ENCODE measurements at regions not wholly inside any gene's neighbourhood (a gene's known extent, or its start where the extent isn't known, plus 50 kb on each side); places are given as distances from the start of the nearest gene placed in this dataset.

DNA sequence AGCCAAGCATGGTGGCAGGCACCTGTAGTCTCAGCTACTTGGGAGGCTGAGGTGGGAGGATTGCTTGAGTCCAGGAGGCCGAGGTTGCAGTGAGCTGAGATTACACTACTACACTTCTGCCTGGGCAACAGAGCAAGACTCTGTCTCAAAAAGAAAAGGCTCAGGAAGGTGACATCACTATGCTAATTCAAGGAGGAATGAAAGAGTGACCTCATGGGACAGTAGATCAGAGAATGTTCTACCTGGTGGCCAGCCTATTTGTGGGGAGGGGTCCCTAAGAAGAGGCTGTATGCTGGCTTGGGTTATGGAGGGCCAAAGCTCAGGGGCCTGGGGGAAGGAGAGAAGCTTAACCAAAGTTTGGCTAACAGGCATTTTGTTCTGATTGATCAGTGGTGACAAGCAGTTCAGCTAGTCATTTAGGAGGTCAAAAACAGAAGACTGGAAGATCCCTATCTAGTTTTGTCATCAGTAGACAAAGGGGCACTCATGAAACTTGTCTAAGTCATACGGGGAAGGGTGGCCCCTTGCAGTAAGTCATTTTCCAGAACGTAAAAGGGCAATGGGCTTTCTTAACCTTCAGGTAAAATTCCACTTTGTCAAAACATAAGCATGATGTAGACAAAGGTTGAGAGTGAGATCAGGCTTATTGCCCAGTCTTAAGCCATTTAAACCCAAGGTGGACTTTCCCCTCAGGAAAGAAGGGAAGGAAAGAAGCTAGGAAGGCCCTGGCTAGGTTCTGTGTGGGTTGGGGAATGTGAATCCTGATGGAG is 60.8 kb upstream of the EEA1 start:
- Histone ChIP-seq H2AFZ (ENCODE audit: low read depth) (no peak overlapping the region), H3K79me2 (ENCODE audit: insufficient read depth) (no peaks in the 10 kb centered on the region), H3K4me1 (ENCODE audit: control insufficient read depth in 1 of 2, insufficient read depth in 2 of 2, low read depth in 1 of 2, low read length in 1 of 2) (peaks cover 0 to 5% of the 10 kb centered on the region in 2 experiments; a peak in 1 of 4 replicates), H3F3A (replicated peaks; ENCODE audit: insufficient read depth) (no peaks in the 10 kb centered on the region), H3K4me2 (no peak overlapping the region), H3K9ac (no peak overlapping the region), H3K36me3 (replicated peaks in 1 of 2; ENCODE audit: control insufficient read depth in 1 of 2, insufficient read depth in 2 of 2, low read length in 1 of 2) (no peaks in the 10 kb centered on the region), H4K20me1 (ENCODE audit: insufficient read depth) (no peaks in the 10 kb centered on the region), H3K9me3 (peaks cover 6% of the 10 kb centered on the region; the same call in 1 of the 2 replicates), H3K27me3 (ENCODE audit: insufficient read depth) (no peaks in the 10 kb centered on the region), H3K27ac (ENCODE audit: low read depth in 2 of 2, low read length in 1 of 2) (no peak overlapping the region), H3K4me3 (ENCODE audit: low read depth in 2 of 2, low read length in 1 of 2) (no peak overlapping the region), H3K9me2 (no peaks in the 10 kb centered on the region)
- 73% methylated on average over 3 of the region's 3 CpGs for WGBS (ENCODE audit: low lambda C conversion rate)
- CTCF ChIA-PET: interaction anchor here (3.6 to 6.4 kb wide), 2 partner anchors 407 to 1112 kb away, joined by 28 to 102 read pairs; no protein-coding TSS in a partner anchor
- no peak for TF ChIP-seq USF2 (IDR thresholded peaks at IDR 0.05; ENCODE audit: borderline replicate concordance, low read depth, low read length)
- no peak for TF ChIP-seq MXI1 (IDR thresholded peaks at IDR 0.05; ENCODE audit: low read depth, low read length)
- TF ChIP-seq EZH2phosphoT487 (IDR thresholded peaks at IDR 0.05; ENCODE audit: borderline replicate concordance, low read depth): no peak
- no peak for TF ChIP-seq GATA2 (CRISPR knock-in tag; IDR thresholded peaks at IDR 0.05)
- no peak for TF ChIP-seq NFIC (IDR thresholded peaks at IDR 0.05; ENCODE audit: borderline replicate concordance)
- TF ChIP-seq CHD2 (IDR thresholded peaks at IDR 0.05; ENCODE audit: low read length, partially characterized antibody): no peak
- TF ChIP-seq NRF1 (IDR thresholded peaks at IDR 0.05; ENCODE audit: low read depth, low read length): no peak
- no peak for TF ChIP-seq ELF1 (IDR thresholded peaks at IDR 0.05)
- no peak for TF ChIP-seq FOXM1 (IDR thresholded peaks at IDR 0.05; ENCODE audit: low read depth)
- TF ChIP-seq EP300 (IDR thresholded peaks at IDR 0.05; ENCODE audit: borderline replicate concordance in 1 of 2, low read depth in 1 of 2, low read length in 1 of 2): no peak
- TF ChIP-seq TCF12 (IDR thresholded peaks at IDR 0.05): no peak
- no peak for TF ChIP-seq FOSL2 (IDR thresholded peaks at IDR 0.05; ENCODE audit: borderline replicate concordance, low read depth)
- no peak for TF ChIP-seq RCOR1 (IDR thresholded peaks at IDR 0.05; ENCODE audit: low read length)
- TF ChIP-seq MEF2A (IDR thresholded peaks at IDR 0.05; ENCODE audit: borderline replicate concordance, low read depth): no peak
- TF ChIP-seq CTCF (IDR thresholded peaks at IDR 0.05): no peak
- no peak for TF ChIP-seq SMC3 (IDR thresholded peaks at IDR 0.05; ENCODE audit: low read depth, low read length)
- no peak for TF ChIP-seq ZBTB33 (IDR thresholded peaks at IDR 0.05; ENCODE audit: borderline replicate concordance, low read depth)
- POLR2A ChIA-PET: no interaction called here
- no peak for DNase-seq

Data from SK-N-SH (cell line).